ENCODE measurements at regions not wholly inside any gene's neighbourhood (a gene's known extent, or its start where the extent isn't known, plus 50 kb on each side); places are given as distances from the start of the nearest gene placed in this dataset.
"Not testable (repeated sequence)": the region's sequence is repeated elsewhere in the genome, so short reads cannot be mapped to it uniquely, and the experiment has no call there.

GRCh38 chr4:189615217-189615663, 325.4 kb upstream of the FRG1 start:
- no peak overlapping the region for H3K4me2 ChIP-seq (ENCODE audit: low read length)
- no peaks in the 10 kb centered on the region for H3K27me3 ChIP-seq (ENCODE audit: insufficient read depth, low read length)
- no peaks in the 10 kb centered on the region for H4K20me1 ChIP-seq (ENCODE audit: insufficient read depth)
- RAD21 ChIA-PET (ENCODE audit: low non-redundant PET in 1 of 2, low total read pairs in 2 of 2, uncharacterized antibody in 2 of 2, unreplicated experiment in 2 of 2) = no interaction called here
- no peak overlapping the region for H3K27ac ChIP-seq (ENCODE audit: low read depth, low read length)
- POLR2A ChIA-PET = no interaction called here
- TF ChIP-seq REST (IDR thresholded peaks at IDR 0.05; ENCODE audit: low read depth) = no peak
- no peak for TF ChIP-seq CBX3 (IDR thresholded peaks at IDR 0.05; ENCODE audit: low read depth)
- no peak for TF ChIP-seq TCF7L2 (IDR thresholded peaks at IDR 0.05; ENCODE audit: borderline replicate concordance, extremely low read depth, insufficient read depth, insufficient read length)
- no peak for TF ChIP-seq ELF1 (IDR thresholded peaks at IDR 0.05; ENCODE audit: borderline replicate concordance, low read depth)
- no peak for TF ChIP-seq SP1 (IDR thresholded peaks at IDR 0.05; ENCODE audit: low read depth)
- TF ChIP-seq RAD21 (IDR thresholded peaks at IDR 0.05; ENCODE audit: low read depth) = no peak
- TF ChIP-seq ZNF274 (IDR thresholded peaks at IDR 0.05; ENCODE audit: low read depth, low read length) = no peak
- TF ChIP-seq EZH2phosphoT487 (IDR thresholded peaks at IDR 0.05; ENCODE audit: borderline replicate concordance) = no peak
- TF ChIP-seq ATF3 (IDR thresholded peaks at IDR 0.05) = no peak
- TF ChIP-seq MAX (IDR thresholded peaks at IDR 0.05) = no peak
- no peak for TF ChIP-seq EGR1 (IDR thresholded peaks at IDR 0.05; ENCODE audit: low read depth)
- intact Hi-C loops (cut with micrococcal nuclease) = no loop called here
- H3K9ac ChIP-seq (ENCODE audit: low read length) = no peak overlapping the region
- H2AFZ ChIP-seq (ENCODE audit: low read depth, low read length, poor library complexity, severe bottlenecking) = no peak overlapping the region
- no peak for ATAC-seq
- H3K9me3 ChIP-seq (ENCODE audit: control insufficient read depth in 1 of 2, insufficient read depth in 1 of 2, low read depth in 1 of 2, low read length in 2 of 2) = no peaks in the 10 kb centered on the region
- H3K4me3 ChIP-seq (replicated peaks in 1 of 2; ENCODE audit: low read depth in 1 of 2, low read length in 2 of 2) = no peak overlapping the region
- CTCF ChIA-PET = no interaction called here
- no peaks in the 10 kb centered on the region for H3K36me3 ChIP-seq (ENCODE audit: control insufficient read depth in 1 of 2, insufficient read depth in 2 of 2, low read length in 2 of 2)
- H3K9me2 ChIP-seq (ENCODE audit: insufficient read depth) = no peaks in the 10 kb centered on the region
- DNase-seq (ENCODE audit: low read depth, low spot score) = no peak
- BruUV-seq (replicated peaks) = no TSS peak
- H3K4me1 ChIP-seq (ENCODE audit: control insufficient read depth in 1 of 2, insufficient read depth in 2 of 2, low read length in 2 of 2) = no peaks in the 10 kb centered on the region
- no peaks in the 10 kb centered on the region for H3K79me2 ChIP-seq (ENCODE audit: insufficient read depth, low read length)

GRCh38 chr4:189617741-189618140, 322.9 kb upstream of the FRG1 start:
- H4K20me1 ChIP-seq (ENCODE audit: insufficient read depth); BruUV-seq (replicated peaks); H3K27ac ChIP-seq (ENCODE audit: low read depth, low read length); RAD21 ChIA-PET (ENCODE audit: low non-redundant PET in 1 of 2, low total read pairs in 2 of 2, uncharacterized antibody in 2 of 2, unreplicated experiment in 2 of 2); H3K4me3 ChIP-seq (replicated peaks in 1 of 2; ENCODE audit: low read depth in 1 of 2, low read length in 2 of 2); intact Hi-C loops (cut with micrococcal nuclease); H3K9ac ChIP-seq (ENCODE audit: low read length); H3K4me2 ChIP-seq (ENCODE audit: low read length); POLR2A ChIA-PET; H3K4me1 ChIP-seq (ENCODE audit: control insufficient read depth in 1 of 2, insufficient read depth in 2 of 2, low read length in 2 of 2); CTCF ChIA-PET; H3K27me3 ChIP-seq (ENCODE audit: insufficient read depth, low read length); H2AFZ ChIP-seq (ENCODE audit: low read depth, low read length, poor library complexity, severe bottlenecking); H3K79me2 ChIP-seq (ENCODE audit: insufficient read depth, low read length); ATAC-seq; H3K36me3 ChIP-seq (ENCODE audit: control insufficient read depth in 1 of 2, insufficient read depth in 2 of 2, low read length in 2 of 2); H3K9me2 ChIP-seq (ENCODE audit: insufficient read depth); DNase-seq (ENCODE audit: low read depth, low spot score); H3K9me3 ChIP-seq (ENCODE audit: control insufficient read depth in 1 of 2, insufficient read depth in 1 of 2, low read depth in 1 of 2, low read length in 2 of 2): not testable (repeated sequence)
